NCI-H128 (cell line): ENCODE measurements at regions not wholly inside any gene's neighbourhood (a gene's known extent, or its start where the extent isn't known, plus 50 kb on each side); places are given as distances from the start of the nearest gene placed in this dataset.
A peak's percentile ranks its signal among the peaks of the same experiment; 100 is the strongest.
"Not testable (repeated sequence)": the region's sequence is repeated elsewhere in the genome, so short reads cannot be mapped to it uniquely, and the experiment has no call there.

Experiments used
- DNase-seq: peaks from one replicate; lab custom pipeline; 2025; ENCODE audit not compliant: unreplicated experiment; lab: John Stamatoyannopoulos, UW

- DNase-seq, result not testable (repeated sequence)
Measured at GRCh38 chr6:26956078-26956600, 291.4 kb upstream of the PRSS16 start.

GRCh38 chr6:26956601-26957184 is 290.8 kb upstream of the PRSS16 start:
- peak; percentile 27 for DNase-seq

- not testable (repeated sequence) for DNase-seq
Measured at GRCh38 chr6:26957399-26958127, 289.9 kb upstream of the PRSS16 start.

GRCh38 chr6:26961236-26961635 is 286.3 kb upstream of the PRSS16 start:
- DNase-seq, result not testable (repeated sequence)

- DNase-seq, result no peak
Measured at GRCh38 chr6:27002447-27002846, 245.1 kb upstream of the PRSS16 start.

GRCh38 chr6:27007020-27007419 is 240.5 kb upstream of the PRSS16 start:
- no peak for DNase-seq

GRCh38 chr6:27008613-27009012 is 238.9 kb upstream of the PRSS16 start:
- DNase-seq, result not testable (repeated sequence)

- DNase-seq, result not testable (repeated sequence)
Measured at GRCh38 chr6:27014053-27014452, 233.4 kb upstream of the PRSS16 start.

GRCh38 chr6:27016689-27017088 is 230.8 kb upstream of the PRSS16 start:
- DNase-seq, result no peak

- DNase-seq, result not testable (repeated sequence)
Measured at GRCh38 chr6:27018401-27018800, 229.1 kb upstream of the PRSS16 start.

GRCh38 chr6:27019651-27020552 is 227.6 kb upstream of the PRSS16 start:
- DNase-seq, result no peak

- no peak for DNase-seq
Measured at GRCh38 chr6:27020553-27020880, 227.0 kb upstream of the PRSS16 start.

GRCh38 chr6:27023664-27024063 is 223.8 kb upstream of the PRSS16 start:
- no peak for DNase-seq

GRCh38 chr6:27025351-27025750 is 222.2 kb upstream of the PRSS16 start:
- no peak for DNase-seq

GRCh38 chr6:27026361-27026760 is 221.1 kb upstream of the PRSS16 start:
- no peak for DNase-seq

- no peak for DNase-seq
Measured at GRCh38 chr6:27031302-27031701, 216.2 kb upstream of the PRSS16 start.

- no peak for DNase-seq
Measured at GRCh38 chr6:27038498-27038897, 209.0 kb upstream of the PRSS16 start.

- DNase-seq, result no peak
Measured at GRCh38 chr6:27040244-27041042, 207.1 kb upstream of the PRSS16 start.

GRCh38 chr6:27043244-27043643 is 204.3 kb upstream of the PRSS16 start:
- DNase-seq, result no peak

- not testable (repeated sequence) for DNase-seq
Measured at GRCh38 chr6:27045131-27045530, 202.4 kb upstream of the PRSS16 start.

- not testable (repeated sequence) for DNase-seq
Measured at GRCh38 chr6:27047725-27048124, 199.8 kb upstream of the PRSS16 start.
